Heart left ventricle (tissue), 16 donors: ENCODE measurements at regions not wholly inside any gene's neighbourhood (a gene's known extent, or its start where the extent isn't known, plus 50 kb on each side); places are given as distances from the start of the nearest gene placed in this dataset.
"Not testable (repeated sequence)": the region's sequence is repeated elsewhere in the genome, so short reads cannot be mapped to it uniquely, and the experiment has no call there.

Source experiments
- ATAC-seq, 4 donors: fragments of 200-7000 bp; cut with Tn5 transposase; one replicate each; pipeline ENCODE4 v1.9.1; 2020 to 2022; ENCODE audit warnings: moderate library complexity in 4 of 4, mild to moderate bottlenecking in 3 of 4, moderate number of reproducible peaks in 1 of 4
- DNase-seq, 5 donors: peaks; one replicate each; pipeline ENCODE4 v3.0.0-alpha.2; 2020
- H3K27ac ChIP-seq, 12 donors: fragments of 200-600 bp; sonication (generic) in 4 of 12; one replicate each; pipeline versions ENCODE4 v1.5.0 to v1.8.0; 2016 to 2022; ENCODE audit warnings: mild to moderate bottlenecking in 2 of 12
- H3K27me3 ChIP-seq, 9 donors: fragments of 200-600 bp; sonication (generic) in 2 of 9; one replicate each; pipeline versions ENCODE4 v1.5.1 to v1.8.0; 2016 to 2022; ENCODE audit warnings: mild to moderate bottlenecking in 3 of 9
- H3K36me3 ChIP-seq, 9 donors: fragments of 200-600 bp; sonication (generic) in 2 of 9; one replicate each; pipeline versions ENCODE4 v1.5.0 to v1.8.0; 2018 to 2022; ENCODE audit warnings: mild to moderate bottlenecking in 2 of 9
- H3K4me1 ChIP-seq, 12 donors: fragments of 200-600 bp; sonication (generic) in 4 of 12; one replicate each; pipeline versions ENCODE4 v1.5.0 to v1.8.0; 2016 to 2022; ENCODE audit warnings: mild to moderate bottlenecking in 3 of 12
- H3K4me3 ChIP-seq, 12 donors: fragments of 200-600 bp; sonication (generic) in 4 of 12; one replicate each; pipeline versions ENCODE4 v1.5.0 to v1.8.0; 2017 to 2022; ENCODE audit warnings: mild to moderate bottlenecking in 9 of 12, moderate library complexity in 4 of 12
- H3K9me3 ChIP-seq, 12 donors: fragments of 200-600 bp; sonication (generic) in 4 of 12; one replicate each; pipeline versions ENCODE4 v1.5.0 to v1.8.0; 2016 to 2022; ENCODE audit warnings: mild to moderate bottlenecking in 1 of 12
- CTCF ChIP-seq, 12 donors: fragments of 200-600 bp; sonication (generic) in 4 of 12; IDR thresholded peaks; one replicate each; pipeline versions ENCODE4 v1.5.0 to v1.8.0; 2018 to 2022; ENCODE audit warnings: antibody characterized with exemption in 12 of 12, mild to moderate bottlenecking in 5 of 12
- POLR2A ChIP-seq, 2 donors: fragments of 450-650 bp; IDR thresholded peaks; one replicate each; pipeline ENCODE4 v1.6.1; 2017; ENCODE audit warnings: antibody characterized with exemption in 2 of 2, mild to moderate bottlenecking in 2 of 2, moderate library complexity in 2 of 2
- WGBS, 4 donors: extraction: QIAGEN DNeasy Blood & Tissue Kit in 2 of 4; methylation state at CpG; one replicate each; pipeline versions ENCODE4 v1.1.5 to v1.1.7; 2013 to 2018; 5-methylcytosine and 5-hydroxymethylcytosine counted together
- intact Hi-C, 10 donors: fragments of 100-400 bp; cut with DNase I; formaldehyde crosslinking; loops; one replicate each; pipeline versions ENCODE4 v1.11.1 to v1.14.2; 2022
- donor health status: ischemic (EF 13 %, LVEDD 7.1; RV severe dilation, severe dysfunction).
- donor health status: healthy with polysubstance abuse.
- donor health status: DM: no; HTN: yes; CAD: no.
- donor health status: DM: no; HTN: no; CAD: no.
- donor health status: ischemic (EF 25% LVEDD 6.9; RV normal size, moderate dysfunction).
- donor health status: ischemic (EF 25% LVEDD 5.7; RV mildly dilated, moderate dysfunction).
- donor health status: healthy.
- donor health status: DM: yes; HTN: yes; CAD: no.
- donor health status: ischemic (EF 35%, LVEDD 5.7; RV mildly dilated, moderate dysfunction).
- donor health status: nonischemic (EF 11% LVEDD 7.7; RV severe dilation, severe dysfunction).
- donor health status: DM: yes; HTN: yes; CAD: no.
- donor health status: PGD.
- donor health status: ischemic (EF 29% LVEDD 5.4; RV normal size, mild dysfunction).
- donor health status: nonischemic (EF 23%, LVEDD 6.1; RV moderate dilation, normal function).

- DNase-seq (no peak), ATAC-seq (no peak)
- no peaks in the 10 kb centered on the region for H3K36me3 ChIP-seq
- H3K27ac ChIP-seq = no peak overlapping the region
- no peak overlapping the region for H3K4me3 ChIP-seq
- peaks cover 0 to 13% (median 2%) of the 10 kb centered on the region in 12 donors for H3K9me3 ChIP-seq
- TF ChIP-seq POLR2A (IDR thresholded peaks at IDR 0.05) (no peak), CTCF (IDR thresholded peaks at IDR 0.05) (no peak)
- H3K27me3 ChIP-seq = peaks cover 0 to 7% (median 0%) of the 10 kb centered on the region in 9 donors
- 42 to 53% (median 46%) methylated on average over 3 of the region's 3 CpGs for WGBS, 4 donors
- intact Hi-C loops = no loop called here
- no peaks in the 10 kb centered on the region for H3K4me1 ChIP-seq
Observed at GRCh38 chr16:31664683-31665482, 137.2 kb downstream of the AHSP start.

GRCh38 chr16:31674686-31675085 is 147.0 kb downstream of the AHSP start:
- Histone ChIP-seq H3K4me3 (no peak overlapping the region), H3K27me3 (peaks cover 0 to 5% (median 0%) of the 10 kb centered on the region in 9 donors), H3K27ac (no peak overlapping the region), H3K4me1 (no peaks in the 10 kb centered on the region), H3K36me3 (no peaks in the 10 kb centered on the region), H3K9me3 (peaks cover 0 to 6% (median 0%) of the 10 kb centered on the region in 12 donors)
- no peak for TF ChIP-seq CTCF (IDR thresholded peaks at IDR 0.05)
- no peak for TF ChIP-seq POLR2A (IDR thresholded peaks at IDR 0.05)
- 22 to 55% (median 46%) methylated on average over 1 of the region's 1 CpG for WGBS, 4 donors
- ATAC-seq (no peak), DNase-seq (no peak)
- intact Hi-C loops = loop anchor here in 1 of 10 donors (10.0 kb wide), 1 partner anchor 60 kb away; no protein-coding TSS in a partner anchor

GRCh38 chr16:31676731-31677130 is 149.0 kb downstream of the AHSP start:
- H3K4me1 ChIP-seq = no peaks in the 10 kb centered on the region
- DNase-seq (no peak), ATAC-seq (no peak)
- peaks cover 0 to 6% (median 0%) of the 10 kb centered on the region in 12 donors for H3K9me3 ChIP-seq
- H3K36me3 ChIP-seq = no peaks in the 10 kb centered on the region
- intact Hi-C loops = loop anchor here in 1 of 10 donors (10.0 kb wide), 1 partner anchor 58 kb away; no protein-coding TSS in a partner anchor
- no peak for TF ChIP-seq POLR2A (IDR thresholded peaks at IDR 0.05)
- TF ChIP-seq CTCF (IDR thresholded peaks at IDR 0.05) = no peak
- H3K4me3 ChIP-seq = no peak overlapping the region
- peaks cover 0 to 5% (median 0%) of the 10 kb centered on the region in 9 donors for H3K27me3 ChIP-seq
- H3K27ac ChIP-seq = no peak overlapping the region

GRCh38 chr16:31678649-31679325 is 151.1 kb downstream of the AHSP start:
- no peak for ATAC-seq
- no peak for TF ChIP-seq CTCF (IDR thresholded peaks at IDR 0.05)
- no peak for TF ChIP-seq POLR2A (IDR thresholded peaks at IDR 0.05)
- intact Hi-C loops = loop anchor here in 1 of 10 donors (10.0 kb wide), 1 partner anchor 56 kb away; no protein-coding TSS in a partner anchor
- Histone ChIP-seq H3K27me3 (peaks cover 0 to 6% (median 0%) of the 10 kb centered on the region in 9 donors), H3K4me3 (no peak overlapping the region), H3K4me1 (no peaks in the 10 kb centered on the region), H3K36me3 (no peaks in the 10 kb centered on the region), H3K9me3 (no peaks in the 10 kb centered on the region), H3K27ac (no peak overlapping the region)
- no peak for DNase-seq
- 52 to 57% (median 56%) methylated on average over 7 of the region's 7 CpGs for WGBS, 4 donors

DNA sequence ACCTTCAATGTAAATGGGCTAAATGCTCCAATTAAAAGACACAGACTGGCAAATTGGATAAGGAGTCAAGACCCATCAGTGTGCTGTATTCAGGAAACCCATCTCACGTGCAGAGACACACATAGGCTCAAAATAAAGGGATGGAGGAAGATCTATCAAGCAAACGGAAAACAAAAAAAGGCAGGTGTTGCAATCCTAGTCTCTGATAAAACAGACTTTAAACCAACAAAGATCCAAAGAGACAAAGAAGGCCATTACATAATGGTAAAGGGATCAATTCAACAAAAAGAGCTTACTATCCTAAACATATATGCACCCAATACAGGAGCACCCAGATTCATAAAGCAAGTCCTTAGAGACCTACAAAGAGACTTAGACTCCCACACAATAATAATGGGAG is 161.6 kb downstream of the AHSP start:
- DNase-seq, H3K4me1 ChIP-seq, H3K36me3 ChIP-seq, H3K9me3 ChIP-seq, H3K27ac ChIP-seq, H3K4me3 ChIP-seq, ATAC-seq, intact Hi-C loops: not testable (repeated sequence)
- H3K27me3 ChIP-seq = peaks cover 0 to 12% (median 0%) of the 10 kb centered on the region in 9 donors
- WGBS, 4 donors = 64 to 75% (median 67%) methylated on average over 2 of the region's 2 CpGs

DNA sequence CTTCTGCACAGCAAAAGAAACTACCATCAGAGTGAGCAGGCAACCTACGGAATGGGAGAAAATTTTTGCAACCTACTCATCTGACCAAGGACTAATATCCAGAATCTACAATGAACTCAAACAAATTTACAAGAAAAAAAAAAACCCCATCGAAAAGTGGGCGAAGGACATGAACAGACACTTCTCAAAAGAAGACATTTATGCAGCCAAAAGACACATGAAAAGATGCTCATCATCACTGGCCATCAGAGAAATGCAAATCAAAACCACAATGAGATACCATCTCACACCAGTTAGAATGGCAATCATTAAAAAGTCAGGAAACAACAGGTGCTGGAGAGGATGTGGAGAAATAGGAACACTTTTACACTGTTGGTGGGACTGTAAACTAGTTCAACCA is 164.6 kb downstream of the AHSP start:
- ATAC-seq, DNase-seq, H3K9me3 ChIP-seq, H3K4me1 ChIP-seq, H3K27ac ChIP-seq, H3K36me3 ChIP-seq, H3K4me3 ChIP-seq, intact Hi-C loops, H3K27me3 ChIP-seq: not testable (repeated sequence)
- WGBS, 4 donors = 85 to 92% (median 87%) methylated on average over 3 of the region's 3 CpGs
